ENCODE measurements at regions not wholly inside any gene's neighbourhood (a gene's known extent, or its start where the extent isn't known, plus 50 kb on each side); places are given as distances from the start of the nearest gene placed in this dataset.

GRCh38 chr5:24712947-24713346 lies 68.2 kb upstream of the CDH10 start:
- no peak for DNase-seq (ENCODE audit: extremely low read depth in 1 of 11, low read depth in 9 of 11, low spot score in 4 of 11)

- no peak for DNase-seq (ENCODE audit: extremely low read depth in 1 of 11, low read depth in 9 of 11, low spot score in 4 of 11)
Observed at GRCh38 chr5:24712047-24712446, 67.3 kb upstream of the CDH10 start.

- DNase-seq (ENCODE audit: extremely low read depth in 1 of 11, low read depth in 9 of 11, low spot score in 4 of 11), result no peak
Observed at GRCh38 chr5:24703934-24704333, 59.2 kb upstream of the CDH10 start.

All from renal cortex interstitium (tissue), 11 donors.